ENCODE measurements at regions not wholly inside any gene's neighbourhood (a gene's known extent, or its start where the extent isn't known, plus 50 kb on each side); places are given as distances from the start of the nearest gene placed in this dataset.

- intact Hi-C loops (cut with DNase I) = no loop called here
- Histone ChIP-seq H3K4me3 (no peak overlapping the region), H3K4me1 (no peaks in the 10 kb centered on the region), H3K36me3 (replicated peaks in 1 of 2; ENCODE audit: insufficient read depth in 1 of 2, low read depth in 2 of 2) (no peaks in the 10 kb centered on the region), H3K27ac (no peak overlapping the region), H3K27me3 (no peaks in the 10 kb centered on the region), H3K9me3 (no peaks in the 10 kb centered on the region)
- no peak for ATAC-seq
- TF ChIP-seq CTCF (IDR thresholded peaks at IDR 0.05) = no peak
- no peak for TF ChIP-seq POLR2A (IDR thresholded peaks at IDR 0.05)
- no peak for DNase-seq
- WGBS, 2 donors = 53 to 61% methylated on average over 1 of the region's 1 CpG
Observed at GRCh38 chr4:170769862-170770261, 680.1 kb upstream of the AADAT start.

GRCh38 chr4:170758988-170759387 lies 669.2 kb upstream of the AADAT start:
- no peaks in the 10 kb centered on the region for H3K4me1 ChIP-seq
- H3K27ac ChIP-seq = no peak overlapping the region
- no peaks in the 10 kb centered on the region for H3K36me3 ChIP-seq (replicated peaks in 1 of 2; ENCODE audit: insufficient read depth in 1 of 2, low read depth in 2 of 2)
- intact Hi-C loops (cut with DNase I) = no loop called here
- H3K9me3 ChIP-seq = no peaks in the 10 kb centered on the region
- WGBS, 2 donors = 81 to 86% methylated on average over 4 of the region's 4 CpGs
- ATAC-seq = no peak
- TF ChIP-seq CTCF (IDR thresholded peaks at IDR 0.05) (no peak), POLR2A (IDR thresholded peaks at IDR 0.05) (no peak)
- H3K4me3 ChIP-seq = no peak overlapping the region
- no peaks in the 10 kb centered on the region for H3K27me3 ChIP-seq
- DNase-seq = no peak

GRCh38 chr4:170750519-170750918 lies 660.8 kb upstream of the AADAT start:
- WGBS, 2 donors = 34 to 42% methylated on average over 5 of the region's 5 CpGs
- Histone ChIP-seq H3K36me3 (replicated peaks in 1 of 2; ENCODE audit: insufficient read depth in 1 of 2, low read depth in 2 of 2) (no peaks in the 10 kb centered on the region), H3K27ac (no peak overlapping the region), H3K4me3 (no peak overlapping the region), H3K4me1 (no peaks in the 10 kb centered on the region), H3K9me3 (no peaks in the 10 kb centered on the region), H3K27me3 (no peaks in the 10 kb centered on the region)
- DNase-seq = no peak
- no peak for TF ChIP-seq POLR2A (IDR thresholded peaks at IDR 0.05)
- intact Hi-C loops (cut with DNase I) = no loop called here
- no peak for ATAC-seq

GRCh38 chr4:170748975-170749374 lies 659.2 kb upstream of the AADAT start:
- Histone ChIP-seq H3K9me3 (no peaks in the 10 kb centered on the region), H3K36me3 (replicated peaks in 1 of 2; ENCODE audit: insufficient read depth in 1 of 2, low read depth in 2 of 2) (no peaks in the 10 kb centered on the region), H3K4me3 (no peak overlapping the region), H3K4me1 (no peaks in the 10 kb centered on the region), H3K27me3 (no peaks in the 10 kb centered on the region), H3K27ac (no peak overlapping the region)
- DNase-seq (no peak), ATAC-seq (no peak)
- intact Hi-C loops (cut with DNase I) = no loop called here
- 46 to 54% methylated on average over 2 of the region's 2 CpGs for WGBS, 2 donors
- no peak for TF ChIP-seq POLR2A (IDR thresholded peaks at IDR 0.05)
- TF ChIP-seq CTCF (IDR thresholded peaks at IDR 0.05) = no peak

GRCh38 chr4:170743633-170744032 lies 653.9 kb upstream of the AADAT start:
- 46 to 50% methylated on average over 13 of the region's 13 CpGs for WGBS, 2 donors
- peak in 1 of 4 donors; percentile 2 for DNase-seq
- Histone ChIP-seq H3K36me3 (replicated peaks in 1 of 2; ENCODE audit: insufficient read depth in 1 of 2, low read depth in 2 of 2) (no peaks in the 10 kb centered on the region), H3K27ac (no peak overlapping the region), H3K4me3 (no peak overlapping the region), H3K4me1 (no peaks in the 10 kb centered on the region), H3K9me3 (no peaks in the 10 kb centered on the region), H3K27me3 (no peaks in the 10 kb centered on the region)
- no peak for ATAC-seq
- TF ChIP-seq POLR2A (IDR thresholded peaks at IDR 0.05) (no peak), CTCF (IDR thresholded peaks at IDR 0.05) (no peak)
- intact Hi-C loops (cut with DNase I) = no loop called here

Measured in body of pancreas (tissue), 4 donors.